ENCODE measurements at regions not wholly inside any gene's neighbourhood (a gene's known extent, or its start where the extent isn't known, plus 50 kb on each side); places are given as distances from the start of the nearest gene placed in this dataset.

- TF ChIP-seq EGR1 (IDR thresholded peaks at IDR 0.05) = no peak
- no peak for TF ChIP-seq CREB1 (IDR thresholded peaks at IDR 0.05; ENCODE audit: low read depth)
- TF ChIP-seq MAX (IDR thresholded peaks at IDR 0.05) = no peak
- no peak for TF ChIP-seq USF1 (IDR thresholded peaks at IDR 0.05)
- TF ChIP-seq REST (IDR thresholded peaks at IDR 0.05; ENCODE audit: low read depth) = no peak
- no peak for TF ChIP-seq TCF12 (IDR thresholded peaks at IDR 0.05; ENCODE audit: low read depth)
- no peak for TF ChIP-seq TAF1 (IDR thresholded peaks at IDR 0.05; ENCODE audit: low read depth)
- no peak for TF ChIP-seq TEAD4 (IDR thresholded peaks at IDR 0.05)
- TF ChIP-seq YY1 (IDR thresholded peaks at IDR 0.05; ENCODE audit: low read depth) = no peak
- no peak for TF ChIP-seq NFIC (IDR thresholded peaks at IDR 0.05)
- no peak for TF ChIP-seq ZBTB7A (IDR thresholded peaks at IDR 0.05; ENCODE audit: low read depth)
- no peak for TF ChIP-seq FOXM1 (IDR thresholded peaks at IDR 0.05; ENCODE audit: borderline replicate concordance, low read depth)
- no peak for TF ChIP-seq RAD21 (IDR thresholded peaks at IDR 0.05; ENCODE audit: low read depth)
- TF ChIP-seq CEBPB (IDR thresholded peaks at IDR 0.05) = no peak
- TF ChIP-seq EP300 (IDR thresholded peaks at IDR 0.05; ENCODE audit: borderline replicate concordance) = no peak
Measured at GRCh38 chr20:53699085-53699674, 105.5 kb upstream of the ZNF217 start.

GRCh38 chr20:53698371-53698978, 104.8 kb upstream of the ZNF217 start:
- TF ChIP-seq EGR1 (IDR thresholded peaks at IDR 0.05) (no peak), ZBTB7A (IDR thresholded peaks at IDR 0.05; ENCODE audit: low read depth) (no peak), CREB1 (IDR thresholded peaks at IDR 0.05; ENCODE audit: low read depth) (no peak), EP300 (IDR thresholded peaks at IDR 0.05; ENCODE audit: borderline replicate concordance) (no peak)

- TF ChIP-seq YY1 (IDR thresholded peaks at IDR 0.05; ENCODE audit: low read depth) = no peak
- no peak for TF ChIP-seq USF1 (IDR thresholded peaks at IDR 0.05)
- TF ChIP-seq RAD21 (IDR thresholded peaks at IDR 0.05; ENCODE audit: low read depth) = no peak
- TF ChIP-seq MAX (IDR thresholded peaks at IDR 0.05) = no peak
- no peak for TF ChIP-seq TCF12 (IDR thresholded peaks at IDR 0.05; ENCODE audit: low read depth)
- no peak for TF ChIP-seq FOXM1 (IDR thresholded peaks at IDR 0.05; ENCODE audit: borderline replicate concordance, low read depth)
- TF ChIP-seq TAF1 (IDR thresholded peaks at IDR 0.05; ENCODE audit: low read depth) = no peak
- TF ChIP-seq NFIC (IDR thresholded peaks at IDR 0.05) = no peak
- TF ChIP-seq TEAD4 (IDR thresholded peaks at IDR 0.05) = no peak
- no peak for TF ChIP-seq EP300 (IDR thresholded peaks at IDR 0.05; ENCODE audit: borderline replicate concordance)
- TF ChIP-seq EGR1 (IDR thresholded peaks at IDR 0.05) = no peak
- no peak for TF ChIP-seq CEBPB (IDR thresholded peaks at IDR 0.05)
- TF ChIP-seq CREB1 (IDR thresholded peaks at IDR 0.05; ENCODE audit: low read depth) = no peak
- no peak for TF ChIP-seq ZBTB7A (IDR thresholded peaks at IDR 0.05; ENCODE audit: low read depth)
- TF ChIP-seq REST (IDR thresholded peaks at IDR 0.05; ENCODE audit: low read depth) = no peak
Measured at GRCh38 chr20:53695797-53696527, 102.3 kb upstream of the ZNF217 start.

GRCh38 chr20:53693262-53693871, 99.7 kb upstream of the ZNF217 start:
- TF ChIP-seq RAD21 (IDR thresholded peaks at IDR 0.05; ENCODE audit: low read depth) (no peak), TCF12 (IDR thresholded peaks at IDR 0.05; ENCODE audit: low read depth) (no peak)

- TF ChIP-seq NFIC (IDR thresholded peaks at IDR 0.05) (no peak), FOXM1 (IDR thresholded peaks at IDR 0.05; ENCODE audit: borderline replicate concordance, low read depth) (no peak), RAD21 (IDR thresholded peaks at IDR 0.05; ENCODE audit: low read depth) (no peak), MAX (IDR thresholded peaks at IDR 0.05) (no peak), CREB1 (IDR thresholded peaks at IDR 0.05; ENCODE audit: low read depth) (no peak), EP300 (IDR thresholded peaks at IDR 0.05; ENCODE audit: borderline replicate concordance) (no peak), TAF1 (IDR thresholded peaks at IDR 0.05; ENCODE audit: low read depth) (no peak), TEAD4 (IDR thresholded peaks at IDR 0.05) (no peak), YY1 (IDR thresholded peaks at IDR 0.05; ENCODE audit: low read depth) (no peak), ZBTB7A (IDR thresholded peaks at IDR 0.05; ENCODE audit: low read depth) (no peak), REST (IDR thresholded peaks at IDR 0.05; ENCODE audit: low read depth) (no peak), TCF12 (IDR thresholded peaks at IDR 0.05; ENCODE audit: low read depth) (no peak), EGR1 (IDR thresholded peaks at IDR 0.05) (no peak), USF1 (IDR thresholded peaks at IDR 0.05) (no peak), CEBPB (IDR thresholded peaks at IDR 0.05) (no peak)
Measured at GRCh38 chr20:53692465-53693067, 98.9 kb upstream of the ZNF217 start.

Data from Ishikawa (cell line).